A172 (cell line): ENCODE measurements at regions not wholly inside any gene's neighbourhood (a gene's known extent, or its start where the extent isn't known, plus 50 kb on each side); places are given as distances from the start of the nearest gene placed in this dataset.
"Not testable (repeated sequence)": the region's sequence is repeated elsewhere in the genome, so short reads cannot be mapped to it uniquely, and the experiment has no call there.

ENCODE experiments used
- DNase-seq: peaks from one replicate; pipeline ENCODE4 v3.0.0-alpha.2; 2015; ENCODE audit warnings: low spot score

- DNase-seq = no peak
These were observed 510.1 kb downstream of the IRS2 start for GRCh38 chr13:109276261-109276660.

- peak; percentile 53 for DNase-seq
These were observed 510.5 kb downstream of the IRS2 start for GRCh38 chr13:109275852-109276251.

DNA sequence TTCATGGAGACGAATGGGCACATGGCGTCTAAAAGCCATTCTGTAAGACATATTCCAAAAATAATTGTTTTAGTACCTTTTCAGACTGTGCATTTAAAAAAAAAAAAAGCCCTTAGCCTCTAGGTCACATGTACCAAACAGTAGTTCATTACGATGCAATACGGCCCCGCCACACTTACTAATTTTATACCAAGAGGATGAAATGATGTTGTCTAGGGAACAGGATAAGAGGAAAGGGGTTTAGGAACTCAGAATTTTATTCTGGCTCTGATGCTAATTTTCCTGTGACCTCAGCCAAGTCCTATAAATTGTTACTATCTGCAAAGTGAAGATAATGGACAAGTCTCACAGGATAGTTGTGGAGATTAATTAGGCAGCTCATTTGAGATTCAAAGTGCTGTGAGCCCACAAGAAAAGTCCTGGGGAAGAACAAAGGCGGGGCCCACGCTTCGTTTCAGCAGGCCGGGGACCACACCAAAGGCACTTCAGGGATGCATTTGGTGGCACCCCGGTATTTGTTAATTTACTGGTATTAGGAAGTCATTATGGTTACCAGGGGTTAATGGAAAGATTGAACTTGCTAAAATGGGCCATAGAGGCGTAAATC lies 511.1 kb downstream of the IRS2 start:
- DNase-seq = no peak

GRCh38 chr13:109274188-109274821 lies 512.1 kb downstream of the IRS2 start:
- peak; percentile 89 for DNase-seq

GRCh38 chr13:109273326-109273751 lies 513.0 kb downstream of the IRS2 start:
- peak; percentile 45 for DNase-seq

DNA sequence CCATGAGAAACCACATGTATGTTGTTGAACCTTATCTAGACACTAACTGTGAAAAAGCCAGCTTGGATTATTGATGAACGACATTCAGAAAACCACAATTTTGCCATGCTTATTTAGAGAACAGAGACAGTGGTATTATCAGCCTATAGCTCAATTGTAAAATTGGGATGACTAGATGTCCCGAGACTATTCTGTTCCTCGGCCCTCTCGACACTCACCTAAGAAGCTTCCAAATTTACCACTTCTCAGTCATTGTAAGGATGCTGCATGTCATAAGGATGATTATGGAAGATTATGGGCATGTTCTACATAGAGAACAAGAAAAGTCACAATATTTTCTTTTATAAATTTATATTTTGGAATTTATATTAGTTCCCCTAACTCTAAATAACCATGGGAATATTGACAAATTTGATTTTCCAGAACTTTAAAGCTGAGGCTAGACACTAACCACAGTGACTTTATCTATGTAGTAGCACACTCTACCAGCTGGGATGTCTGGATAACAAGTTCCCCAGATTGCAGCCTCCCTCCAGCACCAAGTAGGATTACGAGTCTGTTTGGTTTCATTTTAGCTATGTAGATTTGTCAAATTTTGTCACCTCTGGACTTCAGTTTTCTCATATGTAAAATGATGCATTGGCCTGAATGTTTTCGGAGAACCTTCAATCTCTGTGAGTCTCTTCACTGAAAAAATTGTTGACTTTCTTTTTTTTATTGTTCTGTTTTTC lies 513.6 kb downstream of the IRS2 start:
- DNase-seq = no peak

DNA sequence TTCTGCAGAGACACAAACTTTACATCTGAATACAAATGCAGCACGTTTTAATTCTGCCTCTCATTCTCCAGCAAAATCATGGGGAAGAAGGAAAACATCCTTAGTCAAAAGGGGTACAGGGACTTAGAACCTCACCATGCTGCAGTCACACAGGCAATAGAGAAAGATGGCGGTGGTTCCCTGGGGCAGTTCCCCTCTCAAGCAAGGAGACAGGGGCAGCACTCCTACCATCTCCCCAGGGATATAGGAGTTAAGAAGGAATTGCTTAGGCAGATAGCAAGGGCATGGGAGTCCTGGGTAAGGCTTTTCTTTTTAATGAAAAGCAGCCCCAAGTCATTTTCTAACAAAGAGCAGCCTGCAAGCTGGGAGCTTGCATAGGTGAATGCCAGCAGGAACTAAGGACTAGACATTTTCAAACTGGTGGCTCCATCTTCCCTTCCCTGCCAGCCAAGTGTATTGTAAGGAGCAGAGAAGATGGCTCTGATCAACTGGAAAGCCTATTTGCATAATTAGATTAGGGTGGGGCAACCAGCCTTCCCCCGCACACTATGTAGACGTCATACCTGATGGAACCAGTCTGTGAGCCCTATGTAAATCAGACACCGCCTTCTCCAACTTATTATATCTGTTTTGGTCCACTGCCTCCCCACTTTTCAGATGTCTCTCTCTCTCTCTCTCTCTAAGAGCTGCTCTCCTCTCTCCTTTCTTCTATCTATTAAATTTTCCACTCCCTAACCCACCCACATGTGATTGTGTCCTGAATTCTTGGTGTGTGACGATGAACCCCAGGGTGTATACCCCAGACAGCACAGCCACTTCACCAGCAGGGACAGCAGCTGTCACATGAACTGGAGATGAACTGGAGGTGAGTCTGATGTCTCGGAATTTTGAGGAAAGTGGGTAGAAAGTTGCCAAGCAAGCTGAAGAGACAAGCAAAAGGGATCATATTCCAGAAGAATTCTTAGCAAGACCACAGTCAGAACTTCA lies 514.5 kb downstream of the IRS2 start:
- DNase-seq = peak; percentile 96

GRCh38 chr13:109271061-109271460 lies 515.3 kb downstream of the IRS2 start:
- DNase-seq = no peak

DNA sequence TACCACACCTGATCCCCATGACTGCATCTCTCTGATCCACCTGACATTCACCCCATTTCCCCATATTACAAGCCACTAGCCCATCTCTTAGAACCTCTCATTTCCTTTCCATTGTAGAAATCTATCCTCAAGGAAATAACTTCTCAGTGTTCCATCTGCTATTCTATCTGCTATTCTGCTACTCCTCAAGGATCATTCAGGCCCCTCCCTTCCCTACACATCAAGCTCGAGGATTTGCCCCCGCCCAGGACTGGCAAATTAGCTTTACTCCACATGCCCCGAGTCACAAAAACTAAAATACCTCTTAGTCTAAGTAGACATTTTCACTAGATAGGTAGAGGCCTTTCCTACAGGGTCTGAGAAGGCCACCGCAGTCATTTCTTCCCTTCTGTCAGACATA lies 517.0 kb downstream of the IRS2 start:
- not testable (repeated sequence) for DNase-seq

GRCh38 chr13:109268492-109268891 lies 517.9 kb downstream of the IRS2 start:
- DNase-seq = not testable (repeated sequence)

DNA sequence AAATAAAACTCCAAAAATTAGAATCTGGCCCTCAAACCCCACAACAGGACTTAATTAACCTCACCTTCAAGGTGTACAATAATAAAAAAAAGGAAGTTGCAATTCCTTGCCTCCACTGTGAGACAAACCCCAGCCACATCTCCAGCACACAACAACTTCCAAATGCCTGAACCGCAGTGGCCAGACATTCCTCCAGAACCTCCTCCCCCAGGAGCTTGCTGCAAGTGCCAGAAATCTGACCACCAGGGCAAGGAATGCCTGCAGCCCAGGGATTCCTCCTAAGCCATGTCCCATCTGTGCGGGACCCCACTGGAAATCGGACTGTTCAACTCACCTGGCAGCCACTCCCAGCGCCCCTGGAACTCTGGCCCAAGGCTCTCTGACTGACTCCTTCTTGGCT lies 519.0 kb downstream of the IRS2 start:
- DNase-seq = not testable (repeated sequence)

DNA sequence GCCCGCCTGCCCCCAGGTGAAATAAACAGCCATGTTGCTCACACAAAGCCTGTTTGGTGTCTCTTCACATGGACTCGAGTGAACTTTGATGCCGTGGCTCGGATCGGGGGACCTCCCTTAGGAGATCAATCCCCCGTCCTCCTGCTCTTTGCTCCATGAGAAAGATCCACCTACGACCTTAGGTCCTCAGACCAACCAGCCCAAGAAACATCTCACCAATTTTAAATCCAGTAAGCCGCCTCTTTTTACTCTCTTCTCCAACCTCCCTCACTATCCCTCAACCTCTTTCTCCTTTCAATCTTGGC lies 521.0 kb downstream of the IRS2 start:
- peak; percentile 57 for DNase-seq

GRCh38 chr13:109264603-109265437 lies 521.6 kb downstream of the IRS2 start:
- DNase-seq = peak; percentile 87

- not testable (repeated sequence) for DNase-seq
These were observed 528.6 kb downstream of the IRS2 start for GRCh38 chr13:109257761-109258157.
